Stimulated activated CD4-positive, alpha-beta T cell treated with anti-CD3 and anti-CD28 coated beads, Interleukin-4, amount 100 ng/mL, for 24 hours (primary cell): ENCODE measurements at regions not wholly inside any gene's neighbourhood (a gene's known extent, or its start where the extent isn't known, plus 50 kb on each side); places are given as distances from the start of the nearest gene placed in this dataset.

Source experiments
- DNase-seq: peaks from one replicate; pipeline ENCODE4 v3.0.0-alpha.2; 2020

DNA sequence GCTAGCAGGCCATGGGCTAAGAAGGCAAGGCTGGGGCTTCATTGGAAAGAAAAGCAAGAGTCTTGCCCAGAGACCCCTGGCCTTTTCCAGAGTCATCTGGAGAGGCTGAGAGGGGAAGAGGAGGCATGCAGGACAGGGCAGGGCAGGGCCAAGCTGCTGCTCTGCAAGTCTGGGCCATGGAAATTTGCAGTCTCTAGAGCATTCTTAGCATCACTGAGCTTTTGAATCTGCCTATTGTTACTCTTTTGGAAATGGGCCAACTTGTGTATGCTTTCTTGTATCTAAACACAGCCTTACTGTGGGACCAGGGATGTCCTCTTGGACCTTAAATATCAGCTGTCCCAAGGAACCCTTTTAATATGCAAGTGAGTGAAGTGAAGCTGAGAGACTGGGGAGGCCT, 560.5 kb downstream of the MID1IP1 start:
- no peak for DNase-seq

GRCh38 chrX:39367416-39367815, 566.2 kb downstream of the MID1IP1 start:
- no peak for DNase-seq

DNA sequence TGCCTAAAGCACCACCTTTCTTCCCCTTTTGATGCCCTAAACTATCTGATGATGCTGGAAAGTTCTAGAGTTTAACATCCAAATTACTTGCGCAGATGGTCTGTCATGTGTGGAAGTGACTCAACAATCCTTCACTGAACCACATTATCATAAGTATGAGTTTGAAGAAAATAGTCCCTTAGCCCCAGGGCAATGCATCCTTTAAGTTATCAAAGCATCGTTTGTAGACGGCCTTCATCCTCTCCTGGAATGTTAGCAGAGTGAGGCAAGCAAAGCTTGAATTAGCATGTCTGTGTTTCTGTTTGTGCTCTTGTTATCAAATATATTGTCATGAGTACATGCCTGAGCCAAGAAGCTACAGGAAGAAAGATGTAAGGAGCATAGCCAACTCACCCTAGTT, 570.9 kb downstream of the MID1IP1 start:
- no peak for DNase-seq

DNA sequence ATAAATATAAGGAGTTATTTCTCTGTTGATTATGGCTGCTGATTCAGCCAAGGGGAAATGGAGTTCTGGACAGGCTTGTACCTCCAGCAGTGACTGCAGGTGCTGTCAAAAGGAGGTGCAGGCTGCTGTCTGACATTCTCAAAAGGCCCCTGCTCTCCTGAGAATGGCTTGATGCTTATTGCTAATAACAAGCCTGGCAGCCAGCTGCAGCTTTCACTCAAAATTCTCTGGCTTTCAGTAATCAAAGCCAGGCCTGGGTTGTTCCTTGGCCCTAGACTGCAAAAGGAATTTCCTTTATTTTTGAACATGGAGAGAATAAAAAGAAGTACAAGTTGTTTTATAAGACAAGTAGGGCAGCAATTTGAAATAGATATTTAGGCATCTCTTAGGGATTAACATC, 575.9 kb downstream of the MID1IP1 start:
- no peak for DNase-seq

- no peak for DNase-seq
Measured at GRCh38 chrX:39377773-39378172, 576.5 kb downstream of the MID1IP1 start.

- DNase-seq = no peak
Measured at GRCh38 chrX:39381422-39381821, 580.2 kb downstream of the MID1IP1 start.

- no peak for DNase-seq
Measured at GRCh38 chrX:39384996-39385395, 583.7 kb downstream of the MID1IP1 start.

GRCh38 chrX:39388730-39389129, 587.5 kb downstream of the MID1IP1 start:
- no peak for DNase-seq

DNA sequence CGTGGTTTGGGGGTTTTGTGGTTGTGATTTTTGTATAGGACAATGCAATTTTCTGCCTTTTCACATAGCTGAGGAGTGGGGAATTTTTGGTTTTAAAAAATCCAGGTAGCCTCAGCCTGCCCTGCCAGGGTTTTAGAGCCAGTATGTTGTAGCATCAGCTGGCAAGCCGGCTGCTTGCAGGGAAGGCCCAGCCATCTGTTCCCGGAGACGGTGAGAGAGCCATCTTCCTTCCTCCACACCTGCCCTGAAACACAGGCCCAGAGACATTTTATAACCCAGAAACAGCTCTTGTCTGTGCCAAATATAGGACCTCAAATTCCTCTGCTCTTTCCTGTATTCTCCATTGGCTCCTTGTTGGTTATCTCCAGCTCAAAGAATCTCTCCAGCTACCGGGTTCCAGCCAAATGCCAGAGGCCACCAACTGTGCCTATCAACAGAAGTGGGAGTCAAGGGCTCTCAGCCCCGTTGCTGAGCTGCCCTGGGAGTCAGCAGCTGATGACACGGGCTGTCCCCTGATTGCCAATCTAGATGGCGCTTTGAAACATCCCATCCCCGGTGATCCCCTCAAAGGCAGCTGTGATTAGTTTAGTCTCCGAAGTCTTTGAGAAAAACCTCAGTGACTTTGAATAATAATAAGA, 595.2 kb downstream of the MID1IP1 start:
- DNase-seq = no peak

- no peak for DNase-seq
Measured at GRCh38 chrX:39397561-39398199, 596.4 kb downstream of the MID1IP1 start.

GRCh38 chrX:39398215-39398962, 597.1 kb downstream of the MID1IP1 start:
- no peak for DNase-seq

- no peak for DNase-seq
Measured at GRCh38 chrX:39398963-39399261, 597.7 kb downstream of the MID1IP1 start.

- DNase-seq = no peak
Measured at GRCh38 chrX:39399387-39399786, 598.1 kb downstream of the MID1IP1 start.

DNA sequence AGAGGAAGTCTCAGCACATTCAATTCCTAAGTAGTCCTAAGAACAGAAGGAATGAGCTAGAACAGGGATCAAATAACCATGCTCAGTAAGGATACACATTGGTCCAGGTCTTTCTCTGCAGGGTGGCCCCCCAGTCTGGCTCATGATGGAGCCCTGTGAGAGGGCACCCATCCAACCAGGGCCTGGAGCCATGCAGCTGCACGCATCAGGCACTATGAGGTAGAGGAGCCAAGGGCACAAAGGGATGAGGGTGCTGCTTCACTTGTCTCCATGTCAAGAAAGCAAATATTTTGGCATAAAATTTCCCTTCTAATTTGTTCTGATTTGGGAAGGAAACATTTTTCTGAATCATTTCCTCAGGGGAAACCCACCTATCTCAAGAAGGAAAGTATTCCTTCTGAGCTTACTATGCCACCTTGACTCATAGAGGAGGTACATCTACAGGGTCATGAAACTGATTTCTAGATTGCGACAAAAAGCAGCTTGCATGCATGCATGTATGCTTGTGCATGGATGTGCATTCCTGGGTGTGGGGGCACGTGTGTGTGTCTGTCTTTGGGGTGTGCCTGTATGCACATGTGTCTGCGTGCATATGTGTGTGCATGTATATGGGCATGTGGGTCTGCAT, 600.3 kb downstream of the MID1IP1 start:
- DNase-seq = no peak

- DNase-seq = no peak
Measured at GRCh38 chrX:39402158-39402557, 600.9 kb downstream of the MID1IP1 start.

DNA sequence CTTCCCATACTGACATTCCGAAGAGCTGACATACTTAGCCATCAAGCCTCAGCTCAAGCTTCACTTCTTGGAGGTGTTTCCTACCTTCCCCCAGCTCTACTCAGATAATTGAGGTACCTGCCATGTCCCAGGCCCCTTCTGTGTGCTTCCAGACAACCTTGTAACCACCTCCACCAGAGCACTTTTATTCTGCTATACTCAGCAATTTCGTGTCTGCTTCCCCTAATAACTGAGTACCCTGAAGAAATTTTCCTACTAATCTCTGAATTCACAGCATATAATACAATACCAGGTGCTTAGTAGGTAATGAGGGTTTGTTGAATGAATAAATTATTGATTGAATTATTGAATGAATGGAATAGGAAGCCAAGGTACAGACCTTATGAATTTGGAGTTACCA, 605.5 kb downstream of the MID1IP1 start:
- DNase-seq = no peak

- DNase-seq = no peak
Measured at GRCh38 chrX:39409246-39409917, 608.1 kb downstream of the MID1IP1 start.

- DNase-seq = no peak
Measured at GRCh38 chrX:39414290-39414854, 613.1 kb downstream of the MID1IP1 start.

GRCh38 chrX:39416547-39417260, 615.4 kb downstream of the MID1IP1 start:
- no peak for DNase-seq

GRCh38 chrX:39418254-39418704, 617.0 kb downstream of the MID1IP1 start:
- no peak for DNase-seq

GRCh38 chrX:39418731-39419638, 617.7 kb downstream of the MID1IP1 start:
- DNase-seq = no peak
